ENCODE measurements at regions not wholly inside any gene's neighbourhood (a gene's known extent, or its start where the extent isn't known, plus 50 kb on each side); places are given as distances from the start of the nearest gene placed in this dataset.

GRCh38 chr3:157588386-157589060, 85.3 kb upstream of the VEPH1 start:
- Histone ChIP-seq H3K9me3 (ENCODE audit: control insufficient read depth, insufficient read depth, low read length) (no peaks in the 10 kb centered on the region), H3F3A (ENCODE audit: control insufficient read depth, insufficient read depth) (no peaks in the 10 kb centered on the region), H3K27ac (ENCODE audit: low read depth, low read length) (no peak overlapping the region), H3K4me1 (ENCODE audit: control insufficient read depth, low read length) (no peaks in the 10 kb centered on the region), H4K20me1 (ENCODE audit: control insufficient read depth, insufficient read depth, low read depth, low read length) (no peaks in the 10 kb centered on the region), H3K4me3 (ENCODE audit: low read length) (no peak overlapping the region), H3K27me3 (ENCODE audit: control insufficient read depth, low read length) (peaks cover 4% of the 10 kb centered on the region; the same call in 1 of the 2 replicates), H3K36me3 (ENCODE audit: control insufficient read depth, low read length) (no peaks in the 10 kb centered on the region), H3K79me2 (ENCODE audit: control insufficient read depth, low read length) (no peaks in the 10 kb centered on the region), H3K4me2 (ENCODE audit: low read length) (no peak overlapping the region), H3K9me2 (replicated peaks; ENCODE audit: control insufficient read depth, low read length) (no peaks in the 10 kb centered on the region)
- TF ChIP-seq EZH2phosphoT487 (IDR thresholded peaks at IDR 0.05; ENCODE audit: borderline replicate concordance, low read length) = no peak
- TF ChIP-seq CTCF (IDR thresholded peaks at IDR 0.05; ENCODE audit: low read depth, low read length, poor library complexity, severe bottlenecking) = no peak

GRCh38 chr3:157586293-157586692, 83.1 kb upstream of the VEPH1 start:
- no peaks in the 10 kb centered on the region for H3K9me2 ChIP-seq (replicated peaks; ENCODE audit: control insufficient read depth, low read length)
- H3K79me2 ChIP-seq (ENCODE audit: control insufficient read depth, low read length) = no peaks in the 10 kb centered on the region
- no peak overlapping the region for H3K27ac ChIP-seq (ENCODE audit: low read depth, low read length)
- H3K36me3 ChIP-seq (ENCODE audit: control insufficient read depth, low read length) = no peaks in the 10 kb centered on the region
- H4K20me1 ChIP-seq (ENCODE audit: control insufficient read depth, insufficient read depth, low read depth, low read length) = no peaks in the 10 kb centered on the region
- no peak overlapping the region for H3K4me3 ChIP-seq (ENCODE audit: low read length)
- H3K4me2 ChIP-seq (ENCODE audit: low read length) = no peak overlapping the region
- H3K4me1 ChIP-seq (ENCODE audit: control insufficient read depth, low read length) = no peaks in the 10 kb centered on the region
- no peaks in the 10 kb centered on the region for H3F3A ChIP-seq (ENCODE audit: control insufficient read depth, insufficient read depth)
- no peaks in the 10 kb centered on the region for H3K9me3 ChIP-seq (ENCODE audit: control insufficient read depth, insufficient read depth, low read length)
- no peak for TF ChIP-seq EZH2phosphoT487 (IDR thresholded peaks at IDR 0.05; ENCODE audit: borderline replicate concordance, low read length)
- no peak for TF ChIP-seq CTCF (IDR thresholded peaks at IDR 0.05; ENCODE audit: low read depth, low read length, poor library complexity, severe bottlenecking)
- 0 out of 2 replicates have a peak, but pooled peaks cover 2% of the 10 kb centered on the region for H3K27me3 ChIP-seq (ENCODE audit: control insufficient read depth, low read length)

- no peaks in the 10 kb centered on the region for H3K79me2 ChIP-seq (ENCODE audit: control insufficient read depth, low read length)
- no peak overlapping the region for H3K27ac ChIP-seq (ENCODE audit: low read depth, low read length)
- H3K9me3 ChIP-seq (ENCODE audit: control insufficient read depth, insufficient read depth, low read length) = no peaks in the 10 kb centered on the region
- no peaks in the 10 kb centered on the region for H3F3A ChIP-seq (ENCODE audit: control insufficient read depth, insufficient read depth)
- no peak overlapping the region for H3K4me2 ChIP-seq (ENCODE audit: low read length)
- no peaks in the 10 kb centered on the region for H3K36me3 ChIP-seq (ENCODE audit: control insufficient read depth, low read length)
- H3K4me1 ChIP-seq (ENCODE audit: control insufficient read depth, low read length) = no peaks in the 10 kb centered on the region
- H3K4me3 ChIP-seq (ENCODE audit: low read length) = no peak overlapping the region
- TF ChIP-seq CTCF (IDR thresholded peaks at IDR 0.05; ENCODE audit: low read depth, low read length, poor library complexity, severe bottlenecking) (no peak), EZH2phosphoT487 (IDR thresholded peaks at IDR 0.05; ENCODE audit: borderline replicate concordance, low read length) (no peak)
- 0 out of 2 replicates have a peak, but pooled peaks cover 2% of the 10 kb centered on the region for H3K27me3 ChIP-seq (ENCODE audit: control insufficient read depth, low read length)
- no peaks in the 10 kb centered on the region for H3K9me2 ChIP-seq (replicated peaks; ENCODE audit: control insufficient read depth, low read length)
- H4K20me1 ChIP-seq (ENCODE audit: control insufficient read depth, insufficient read depth, low read depth, low read length) = no peaks in the 10 kb centered on the region
Measured at GRCh38 chr3:157585386-157585785, 82.2 kb upstream of the VEPH1 start.
